Coronary artery (tissue), 2 donors: ENCODE measurements at regions not wholly inside any gene's neighbourhood (a gene's known extent, or its start where the extent isn't known, plus 50 kb on each side); places are given as distances from the start of the nearest gene placed in this dataset.

ENCODE experiments used
- DNase-seq: peaks from one replicate; pipeline ENCODE4 v3.0.0-alpha.2; 2017; ENCODE audit warnings: low spot score
- H3K27ac ChIP-seq, 2 donors: fragments of 200-600 bp; sonication (generic); one replicate each; pipeline ENCODE4 v1.5.1; 2016 to 2019
- H3K4me3 ChIP-seq: fragments of 200-600 bp; sonication (generic); 2 replicates; pipeline ENCODE4 v1.5.1; 2016; ENCODE audit warnings: mild to moderate bottlenecking, moderate library complexity
- CTCF ChIP-seq: fragments of 200-600 bp; sonication (generic); IDR thresholded peaks from one replicate; pipeline ENCODE4 v1.5.1; 2019; ENCODE audit warnings: antibody characterized with exemption

- no peak for DNase-seq
- no peak overlapping the region for H3K4me3 ChIP-seq
- TF ChIP-seq CTCF = no peak
- no peak overlapping the region for H3K27ac ChIP-seq
These were observed 273.6 kb downstream of the SUDS3 start for GRCh38 chr12:118649765-118650585.

- Histone ChIP-seq H3K27ac (no peak overlapping the region), H3K4me3 (no peak overlapping the region)
- no peak for TF ChIP-seq CTCF
- DNase-seq = no peak
These were observed 274.2 kb downstream of the SUDS3 start for GRCh38 chr12:118650586-118650960.

- DNase-seq = no peak
- no peak for TF ChIP-seq CTCF
- Histone ChIP-seq H3K4me3 (no peak overlapping the region), H3K27ac (no peak overlapping the region)
These were observed 275.1 kb downstream of the SUDS3 start for GRCh38 chr12:118651487-118651886.

- no peak for TF ChIP-seq CTCF
- DNase-seq = no peak
- no peak overlapping the region for H3K4me3 ChIP-seq
- no peak overlapping the region for H3K27ac ChIP-seq
These were observed 279.2 kb downstream of the SUDS3 start for GRCh38 chr12:118655588-118655987.

- no peak overlapping the region for H3K4me3 ChIP-seq
- TF ChIP-seq CTCF = no peak
- no peak overlapping the region for H3K27ac ChIP-seq
- no peak for DNase-seq
These were observed 300.9 kb upstream of the SRRM4 start for GRCh38 chr12:118680356-118680963.

GRCh38 chr12:118682656-118683055 is 298.7 kb upstream of the SRRM4 start:
- H3K4me3 ChIP-seq = no peak overlapping the region
- no peak overlapping the region for H3K27ac ChIP-seq
- no peak for DNase-seq
- no peak for TF ChIP-seq CTCF

- Histone ChIP-seq H3K27ac (no peak overlapping the region), H3K4me3 (no peak overlapping the region)
- no peak for TF ChIP-seq CTCF
- no peak for DNase-seq
These were observed 295.2 kb upstream of the SRRM4 start for GRCh38 chr12:118685983-118686607.
